Astrocyte (in vitro differentiated cells and primary cell): ENCODE measurements at regions not wholly inside any gene's neighbourhood (a gene's known extent, or its start where the extent isn't known, plus 50 kb on each side); places are given as distances from the start of the nearest gene placed in this dataset.

Experiments used
- DNase-seq: peaks from one replicate; pipeline ENCODE4 v3.0.0-alpha.2; 2010; ENCODE audit warnings: low read depth
- FAIRE-seq: peaks from 2 replicates; lab custom pipeline; 2011; peaks lifted over from hg19 to GRCh38; lab: Jason Lieb, UNC
- H2AFZ ChIP-seq: 2 replicates; pipeline ENCODE4 v1.6.0; 2012; ENCODE audit warnings: low read depth, low read length, inconsistent platforms
- H3K27ac ChIP-seq: 2 replicates; pipeline ENCODE4 v1.5.1; 2011; ENCODE audit warnings: low read depth, low read length, inconsistent platforms
- H3K27me3 ChIP-seq: 2 replicates; pipeline ENCODE4 v1.6.0; 2011; ENCODE audit warnings: low read length, inconsistent platforms; ENCODE audit not compliant: insufficient read depth
- H3K36me3 ChIP-seq: 2 replicates; pipeline ENCODE4 v1.5.1; 2011; ENCODE audit warnings: low read length, inconsistent platforms; ENCODE audit not compliant: insufficient read depth
- H3K4me1 ChIP-seq: 2 replicates; pipeline ENCODE4 v1.5.1; 2011; ENCODE audit warnings: low read length, inconsistent platforms; ENCODE audit not compliant: insufficient read depth
- H3K4me2 ChIP-seq: 2 replicates; pipeline ENCODE4 v1.6.0; 2012; ENCODE audit warnings: low read length, inconsistent platforms
- H3K4me3 ChIP-seq: 2 replicates; pipeline ENCODE4 v1.5.1; 2011; ENCODE audit warnings: low read depth, mild to moderate bottlenecking, low read length, inconsistent platforms; ENCODE audit not compliant: insufficient read depth
- H3K79me2 ChIP-seq: 2 replicates; pipeline ENCODE4 v1.6.0; 2012; ENCODE audit warnings: mild to moderate bottlenecking, low read length, inconsistent platforms; ENCODE audit not compliant: insufficient read depth
- H3K9ac ChIP-seq: 2 replicates; pipeline ENCODE4 v1.6.0; 2012; ENCODE audit warnings: mild to moderate bottlenecking, low read length, inconsistent platforms
- H3K9me3 ChIP-seq: 2 replicates; pipeline ENCODE4 v1.5.1; 2012; ENCODE audit warnings: low read depth, mild to moderate bottlenecking, low read length, inconsistent platforms; ENCODE audit not compliant: insufficient read depth
- H4K20me1 ChIP-seq: 2 replicates; pipeline ENCODE4 v1.6.0; 2012; ENCODE audit warnings: low read length, inconsistent platforms; ENCODE audit not compliant: insufficient read depth
- H3K27ac Mint-ChIP-seq: one replicate; pipeline ENCODE4 v1.8.0; 2021; ENCODE audit warnings: mild to moderate bottlenecking, mixed read lengths; ENCODE audit not compliant: unreplicated experiment
- H3K27me3 Mint-ChIP-seq: one replicate; pipeline ENCODE4 v1.8.0; 2021; ENCODE audit warnings: low read depth, mixed read lengths; ENCODE audit not compliant: unreplicated experiment
- H3K36me3 Mint-ChIP-seq: one replicate; pipeline ENCODE4 v1.8.0; 2021; ENCODE audit warnings: low read depth, mixed read lengths; ENCODE audit not compliant: unreplicated experiment
- H3K4me1 Mint-ChIP-seq: one replicate; pipeline ENCODE4 v1.8.0; 2021; ENCODE audit warnings: low read depth, mixed read lengths; ENCODE audit not compliant: unreplicated experiment
- H3K4me3 Mint-ChIP-seq: one replicate; pipeline ENCODE4 v1.8.0; 2021; ENCODE audit warnings: mild to moderate bottlenecking, moderate library complexity, mixed read lengths; ENCODE audit not compliant: unreplicated experiment
- H3K9me3 Mint-ChIP-seq: one replicate; pipeline ENCODE4 v1.8.0; 2021; ENCODE audit warnings: mild to moderate bottlenecking, mixed read lengths; ENCODE audit not compliant: unreplicated experiment
- CTCF ChIP-seq: IDR thresholded peaks from 2 replicates; pipeline ENCODE4 v1.5.1; 2011; ENCODE audit warnings: low read depth, mild to moderate bottlenecking, inconsistent platforms, low read length, moderate library complexity; ENCODE audit not compliant: insufficient read depth
- EZH2 ChIP-seq: IDR thresholded peaks from 2 replicates; pipeline ENCODE4 v1.6.1; 2012; ENCODE audit warnings: mild to moderate bottlenecking, low read length, inconsistent platforms; ENCODE audit not compliant: insufficient read depth

- H3K27me3 Mint-ChIP-seq: peaks cover 82% of the 10 kb centered on the region
- Histone ChIP-seq H3K27me3 (peaks cover 23% of the 10 kb centered on the region), H4K20me1 (no peaks in the 10 kb centered on the region), H3K27ac (no peak overlapping the region), H3K4me3 (no peak overlapping the region), H3K9ac (no peak overlapping the region), H3K4me2 (no peak overlapping the region), H3K36me3 (no peaks in the 10 kb centered on the region), H3K79me2 (no peaks in the 10 kb centered on the region), H3K4me1 (no peaks in the 10 kb centered on the region), H3K9me3 (no peaks in the 10 kb centered on the region), H2AFZ (no peak overlapping the region)
- H3K27ac Mint-ChIP-seq: no peak overlapping the region
- no peaks in the 10 kb centered on the region for H3K9me3 Mint-ChIP-seq
- TF ChIP-seq CTCF: no peak
- no peak for TF ChIP-seq EZH2
- H3K36me3 Mint-ChIP-seq: no peaks in the 10 kb centered on the region
- DNase-seq: no peak
- H3K4me1 Mint-ChIP-seq: no peaks in the 10 kb centered on the region
- H3K4me3 Mint-ChIP-seq: no peak overlapping the region
- FAIRE-seq: no peak
Observed at GRCh38 chr17:79183043-79183292, 108.3 kb downstream of the ENGASE start.

- Histone ChIP-seq H3K4me1 (no peaks in the 10 kb centered on the region), H4K20me1 (no peaks in the 10 kb centered on the region), H3K4me2 (no peak overlapping the region), H3K27ac (no peak overlapping the region), H3K27me3 (peaks cover 23% of the 10 kb centered on the region), H3K9me3 (no peaks in the 10 kb centered on the region), H3K4me3 (no peak overlapping the region), H3K9ac (no peak overlapping the region), H2AFZ (no peak overlapping the region), H3K36me3 (no peaks in the 10 kb centered on the region), H3K79me2 (no peaks in the 10 kb centered on the region)
- TF ChIP-seq EZH2 (no peak), CTCF (no peak)
- Mint-ChIP-seq H3K27me3 (peaks cover 83% of the 10 kb centered on the region), H3K36me3 (no peaks in the 10 kb centered on the region), H3K4me3 (no peak overlapping the region), H3K4me1 (no peaks in the 10 kb centered on the region), H3K27ac (no peak overlapping the region), H3K9me3 (no peaks in the 10 kb centered on the region)
- DNase-seq: no peak
- no peak for FAIRE-seq
Observed at GRCh38 chr17:79182176-79183042, 107.8 kb downstream of the ENGASE start.

GRCh38 chr17:79180358-79181005, 105.9 kb downstream of the ENGASE start:
- H3K27me3 Mint-ChIP-seq: peaks cover 69% of the 10 kb centered on the region
- H3K27ac Mint-ChIP-seq: no peak overlapping the region
- no peak overlapping the region for H2AFZ ChIP-seq
- H3K4me1 Mint-ChIP-seq: no peaks in the 10 kb centered on the region
- peaks cover 21% of the 10 kb centered on the region for H3K27me3 ChIP-seq
- no peak overlapping the region for H3K4me2 ChIP-seq
- no peaks in the 10 kb centered on the region for H3K36me3 Mint-ChIP-seq
- H3K9me3 ChIP-seq: no peaks in the 10 kb centered on the region
- FAIRE-seq (no peak), DNase-seq (no peak)
- TF ChIP-seq CTCF: no peak
- TF ChIP-seq EZH2: no peak
- H3K4me1 ChIP-seq: no peaks in the 10 kb centered on the region
- H3K36me3 ChIP-seq: no peaks in the 10 kb centered on the region
- no peak overlapping the region for H3K27ac ChIP-seq
- H4K20me1 ChIP-seq: no peaks in the 10 kb centered on the region
- no peak overlapping the region for H3K4me3 ChIP-seq
- no peak overlapping the region for H3K4me3 Mint-ChIP-seq
- no peak overlapping the region for H3K9ac ChIP-seq
- no peaks in the 10 kb centered on the region for H3K79me2 ChIP-seq
- H3K9me3 Mint-ChIP-seq: no peaks in the 10 kb centered on the region
